CD4-positive, alpha-beta T cell (primary cell): ENCODE measurements at regions not wholly inside any gene's neighbourhood (a gene's known extent, or its start where the extent isn't known, plus 50 kb on each side); places are given as distances from the start of the nearest gene placed in this dataset.

Source experiments
- ATAC-seq: fragments of 200-7000 bp; cut with Tn5 transposase; one replicate; pipeline ENCODE4 v1.10.0; 2022; ENCODE audit warnings: mild to moderate bottlenecking; ENCODE audit not compliant: poor library complexity
- CTCF ChIA-PET: fragments of 350-600 bp; sonication (Branson Sonifier 250); formaldehyde crosslinking; loops from one replicate; lab custom pipeline; 2021; ENCODE audit warnings: antibody characterized with exemption, inconsistent platforms; lab: Charles Lee
- POLR2A ChIA-PET: fragments of 350-600 bp; sonication (Branson Sonifier 250); formaldehyde crosslinking; loops from one replicate; lab custom pipeline; 2021; ENCODE audit warnings: antibody characterized with exemption, inconsistent platforms; lab: Charles Lee
- DNase-seq, 14 experiments: peaks; one replicate each; pipeline ENCODE4 v3.0.0-alpha.2; 2013 to 2020; ENCODE audit warnings: mixed read lengths in 2 of 14
- H3K27ac ChIP-seq, 2 donors: one replicate each; pipeline versions ENCODE4 v1.5.1 to v1.7.0; 2013; ENCODE audit warnings: low read length in 2 of 2, low read depth in 1 of 2, mild to moderate bottlenecking in 1 of 2
- H3K27me3 ChIP-seq, 2 experiments: 1 replicate in 1 of 2; 2 replicates in 1 of 2; pipeline versions ENCODE4 v1.6.1 to v1.7.0; 2013; ENCODE audit warnings: low read length in 2 of 2, control low read depth in 1 of 2, mild to moderate bottlenecking in 1 of 2, moderate library complexity in 1 of 2; ENCODE audit not compliant: insufficient read depth in 2 of 2, control insufficient read depth in 1 of 2
- H3K36me3 ChIP-seq: one replicate; pipeline ENCODE4 v1.6.1; 2013; ENCODE audit warnings: low read length, control low read depth; ENCODE audit not compliant: insufficient read depth
- H3K4me1 ChIP-seq: one replicate; pipeline ENCODE4 v1.6.1; 2013; ENCODE audit warnings: low read length, control low read depth; ENCODE audit not compliant: insufficient read depth
- H3K4me3 ChIP-seq: one replicate; pipeline ENCODE4 v1.5.1; 2013; ENCODE audit warnings: mild to moderate bottlenecking, low read length, moderate library complexity
- H3K9me3 ChIP-seq, 2 experiments: 1 replicate in 1 of 2; 2 replicates in 1 of 2; pipeline versions ENCODE4 v1.6.1 to v1.7.0; 2013; ENCODE audit warnings: low read length in 2 of 2, mild to moderate bottlenecking in 2 of 2, control low read depth in 1 of 2, moderate library complexity in 1 of 2; ENCODE audit not compliant: control insufficient read depth in 1 of 2, insufficient read depth in 1 of 2
- H3K27ac Mint-ChIP-seq: one replicate; pipeline ENCODE4 v1.8.0; 2020; ENCODE audit warnings: mixed read lengths
- H3K27me3 Mint-ChIP-seq: one replicate; pipeline ENCODE4 v1.8.0; 2021; ENCODE audit warnings: mixed read lengths
- H3K36me3 Mint-ChIP-seq: one replicate; pipeline ENCODE4 v1.8.0; 2021; ENCODE audit warnings: low read depth, mixed read lengths
- H3K4me1 Mint-ChIP-seq: one replicate; pipeline ENCODE4 v1.8.0; 2021; ENCODE audit warnings: low read depth, mixed read lengths
- H3K4me3 Mint-ChIP-seq: one replicate; pipeline ENCODE4 v1.8.0; 2020; ENCODE audit warnings: mild to moderate bottlenecking, mixed read lengths
- H3K9me3 Mint-ChIP-seq: one replicate; pipeline ENCODE4 v1.8.0; 2020; ENCODE audit warnings: mixed read lengths
- CTCF ChIP-seq: fragments of 200-600 bp; IDR thresholded peaks from one replicate; pipeline ENCODE4 v1.8.0; 2022; ENCODE audit warnings: antibody characterized with exemption, mild to moderate bottlenecking
- intact Hi-C, 2 experiments: fragments of 100-400 bp; cut with DNase I in 1 of 2; cut with micrococcal nuclease in 1 of 2; formaldehyde crosslinking; loops; one replicate each; pipeline versions ENCODE4 v1.15.1 to v1.9.0; 2023 to 2025; cut with DNase I, micrococcal nuclease

GRCh38 chr3:43910750-43911149 lies 220.0 kb downstream of the ABHD5 start:
- no peaks in the 10 kb centered on the region for H3K9me3 ChIP-seq
- ChIA-PET POLR2A (no interaction called here), CTCF (no interaction called here)
- no peak overlapping the region for H3K4me3 Mint-ChIP-seq
- H3K27me3 Mint-ChIP-seq, result no peaks in the 10 kb centered on the region
- no peaks in the 10 kb centered on the region for H3K36me3 Mint-ChIP-seq
- no peaks in the 10 kb centered on the region for H3K36me3 ChIP-seq
- H3K27ac ChIP-seq, result no peak overlapping the region
- H3K27me3 ChIP-seq, result peaks cover 0 to 2% of the 10 kb centered on the region in 2 experiments
- no peaks in the 10 kb centered on the region for H3K4me1 ChIP-seq
- ATAC-seq, result no peak
- no peak for DNase-seq
- H3K27ac Mint-ChIP-seq, result no peak overlapping the region
- intact Hi-C loops, result no loop called here
- no peaks in the 10 kb centered on the region for H3K9me3 Mint-ChIP-seq
- TF ChIP-seq CTCF, result no peak
- no peak overlapping the region for H3K4me3 ChIP-seq
- H3K4me1 Mint-ChIP-seq, result no peaks in the 10 kb centered on the region

- H3K36me3 Mint-ChIP-seq, result no peaks in the 10 kb centered on the region
- no peak overlapping the region for H3K27ac Mint-ChIP-seq
- peaks cover 2 to 5% of the 10 kb centered on the region in 2 experiments for H3K27me3 ChIP-seq
- DNase-seq (no peak), ATAC-seq (no peak)
- no peak for TF ChIP-seq CTCF
- no peak overlapping the region for H3K27ac ChIP-seq
- no peak overlapping the region for H3K4me3 ChIP-seq
- H3K4me1 ChIP-seq, result no peaks in the 10 kb centered on the region
- ChIA-PET CTCF (no interaction called here), POLR2A (no interaction called here)
- no peaks in the 10 kb centered on the region for H3K9me3 ChIP-seq
- H3K4me3 Mint-ChIP-seq, result no peak overlapping the region
- intact Hi-C loops, result no loop called here
- no peaks in the 10 kb centered on the region for H3K9me3 Mint-ChIP-seq
- no peaks in the 10 kb centered on the region for H3K27me3 Mint-ChIP-seq
- no peaks in the 10 kb centered on the region for H3K36me3 ChIP-seq
- H3K4me1 Mint-ChIP-seq, result no peaks in the 10 kb centered on the region
Observed at GRCh38 chr3:43913036-43913948, 222.6 kb downstream of the ABHD5 start.

GRCh38 chr3:43914269-43914668 lies 223.5 kb downstream of the ABHD5 start:
- no peak for ATAC-seq
- Histone ChIP-seq H3K4me3 (no peak overlapping the region), H3K4me1 (no peaks in the 10 kb centered on the region), H3K27me3 (peaks cover 5 to 7% of the 10 kb centered on the region in 2 experiments), H3K36me3 (no peaks in the 10 kb centered on the region), H3K9me3 (no peaks in the 10 kb centered on the region), H3K27ac (no peak overlapping the region)
- Mint-ChIP-seq H3K27me3 (no peaks in the 10 kb centered on the region), H3K36me3 (no peaks in the 10 kb centered on the region), H3K4me1 (no peaks in the 10 kb centered on the region), H3K27ac (no peak overlapping the region), H3K9me3 (no peaks in the 10 kb centered on the region), H3K4me3 (no peak overlapping the region)
- ChIA-PET CTCF (no interaction called here), POLR2A (no interaction called here)
- no peak for TF ChIP-seq CTCF
- intact Hi-C loops, result no loop called here
- no peak for DNase-seq
